IMR-90 (cell line): ENCODE measurements at regions not wholly inside any gene's neighbourhood (a gene's known extent, or its start where the extent isn't known, plus 50 kb on each side); places are given as distances from the start of the nearest gene placed in this dataset.
A peak's percentile ranks its signal among the peaks of the same experiment; 100 is the strongest.

Source experiments
- ATAC-seq: fragments of 200-7000 bp; cut with Tn5 transposase; 2 replicates; pipeline ENCODE4 v1.9.1; 2020; ENCODE audit warnings: low read depth, mild to moderate bottlenecking, moderate library complexity
- BruUV-seq: library from RNA; stranded (reverse); fragments of 400-500 nt; replicated peaks from 2 replicates; lab custom pipeline; 2021; lab: Mats Ljungman, UMichigan
- CTCF ChIA-PET: fragments of 300-600 bp; formaldehyde crosslinking; extraction: SDS; loops from one replicate; lab custom pipeline; 2021; ENCODE audit warnings: antibody characterized with exemption; lab: Yijun Ruan, JAX
- POLR2A ChIA-PET: fragments of 300-600 bp; sonication (Branson Sonifier 250); formaldehyde crosslinking; loops from one replicate; lab custom pipeline; 2022; ENCODE audit warnings: antibody characterized with exemption; ENCODE audit not compliant: unreplicated experiment; lab: Charles Lee
- DNase-seq: peaks from one replicate; pipeline ENCODE4 v3.0.0; 2013
- H2AFZ ChIP-seq: replicated peaks from 2 replicates; pipeline ENCODE3; 2013; ENCODE audit warnings: low read length, mild to moderate bottlenecking; ENCODE audit not compliant: poor library complexity
- H2AK5ac ChIP-seq: 2 replicates; pipeline ENCODE4 v1.6.1; 2013; ENCODE audit warnings: low read depth, low read length, inconsistent platforms
- H2AK9ac ChIP-seq: replicated peaks from 2 replicates; pipeline ENCODE3; 2013; ENCODE audit warnings: mild to moderate bottlenecking, low read depth, low read length, moderate library complexity; ENCODE audit not compliant: poor library complexity
- H2BK120ac ChIP-seq: 2 replicates; pipeline ENCODE4 v1.6.1; 2013; ENCODE audit warnings: low read depth, low read length, inconsistent platforms
- H2BK15ac ChIP-seq: 3 replicates; pipeline ENCODE4 v1.6.1; 2013; ENCODE audit warnings: low read depth, low read length, inconsistent platforms
- H2BK20ac ChIP-seq: 2 replicates; pipeline ENCODE4 v1.6.1; 2013; ENCODE audit warnings: low read depth, mild to moderate bottlenecking, inconsistent platforms, low read length, moderate library complexity
- H2BK5ac ChIP-seq: 2 replicates; pipeline ENCODE4 v1.6.1; 2013; ENCODE audit warnings: mild to moderate bottlenecking, low read depth, low read length, inconsistent platforms; ENCODE audit not compliant: poor library complexity, severe bottlenecking
- H3K14ac ChIP-seq: replicated peaks from 2 replicates; pipeline ENCODE4 v1.6.1; 2013; ENCODE audit warnings: low read depth, low read length, inconsistent platforms
- H3K18ac ChIP-seq: 2 replicates; pipeline ENCODE4 v1.6.1; 2013; ENCODE audit warnings: low read depth, low read length, control low read depth
- H3K23ac ChIP-seq: 2 replicates; pipeline ENCODE4 v1.6.1; 2013; ENCODE audit warnings: low read depth, low read length, inconsistent platforms
- H3K27ac ChIP-seq: 2 replicates; pipeline ENCODE4 v1.5.1; 2013; ENCODE audit warnings: mild to moderate bottlenecking, control low read depth, low read length; ENCODE audit not compliant: insufficient read depth
- H3K27me3 ChIP-seq: 2 replicates; pipeline ENCODE4 v1.6.1; 2013; ENCODE audit warnings: low read length; ENCODE audit not compliant: control insufficient read depth, insufficient read depth
- H3K36me3 ChIP-seq: 2 replicates; pipeline ENCODE4 v1.6.1; 2013; ENCODE audit warnings: low read length, mixed read lengths; ENCODE audit not compliant: control insufficient read depth, insufficient read depth
- H3K4ac ChIP-seq: 2 replicates; pipeline ENCODE4 v1.6.1; 2013; ENCODE audit warnings: low read depth, low read length, inconsistent platforms
- H3K4me1 ChIP-seq: 2 replicates; pipeline ENCODE4 v1.6.1; 2013; ENCODE audit warnings: low read length, mixed read lengths; ENCODE audit not compliant: control insufficient read depth, insufficient read depth
- H3K4me2 ChIP-seq: 2 replicates; pipeline ENCODE4 v1.6.1; 2013; ENCODE audit warnings: low read depth, mild to moderate bottlenecking, control low read depth, low read length, moderate library complexity
- H3K4me3 ChIP-seq: 2 replicates; pipeline ENCODE4 v1.5.1; 2013; ENCODE audit warnings: low read depth, mild to moderate bottlenecking, control low read depth, low read length, moderate library complexity; ENCODE audit not compliant: insufficient read depth
- H3K56ac ChIP-seq: 2 replicates; pipeline ENCODE4 v1.6.1; 2013; ENCODE audit warnings: low read length, inconsistent platforms; ENCODE audit not compliant: insufficient read depth; ENCODE audit errors: extremely low read depth
- H3K79me1 ChIP-seq, 2 experiments: 2 replicates each; pipeline ENCODE4 v1.6.1; 2013; ENCODE audit warnings: low read length in 2 of 2, inconsistent platforms in 1 of 2, low read depth in 1 of 2
- H3K9ac ChIP-seq: 2 replicates; pipeline ENCODE4 v1.6.1; 2013; ENCODE audit warnings: low read depth, low read length, control low read depth
- H3K9me1 ChIP-seq: 2 replicates; pipeline ENCODE4 v1.6.1; 2013; ENCODE audit warnings: low read length, inconsistent platforms; ENCODE audit not compliant: insufficient read depth
- H3K9me3 ChIP-seq: 2 replicates; pipeline ENCODE4 v1.6.1; 2013; ENCODE audit warnings: low read length; ENCODE audit not compliant: control insufficient read depth, insufficient read depth
- H4K20me1 ChIP-seq: 2 replicates; pipeline ENCODE4 v1.6.1; 2013; ENCODE audit warnings: low read length, inconsistent platforms; ENCODE audit not compliant: insufficient read depth
- H4K5ac ChIP-seq: 2 replicates; pipeline ENCODE4 v1.6.1; 2013; ENCODE audit warnings: mild to moderate bottlenecking, low read depth, low read length, control low read depth
- H4K8ac ChIP-seq, 2 experiments: 2 replicates each; pipeline ENCODE4 v1.6.1; 2013; ENCODE audit warnings: low read depth in 2 of 2, low read length in 2 of 2, control low read depth in 1 of 2, inconsistent platforms in 1 of 2
- H4K91ac ChIP-seq: 2 replicates; pipeline ENCODE4 v1.6.1; 2013; ENCODE audit warnings: low read depth, low read length, inconsistent platforms; ENCODE audit not compliant: insufficient read depth
- CEBPB ChIP-seq: IDR thresholded peaks from 2 replicates; pipeline ENCODE4 v1.6.1; 2012; ENCODE audit warnings: low read depth, low read length, improper control_type of control experiment
- CTCF ChIP-seq: conservative IDR thresholded peaks from 2 replicates; pipeline ENCODE4 v1.5.1; 2012; ENCODE audit warnings: mild to moderate bottlenecking, low read depth, low read length, improper control_type of control experiment
- MXI1 ChIP-seq: IDR thresholded peaks from 2 replicates; pipeline ENCODE4 v1.6.1; 2012; ENCODE audit warnings: low read depth, mild to moderate bottlenecking, low read length, moderate library complexity, borderline replicate concordance
- USF2 ChIP-seq: fragments of 150-350 bp; IDR thresholded peaks from 2 replicates; pipeline ENCODE4 v1.6.1; 2017; ENCODE audit warnings: mild to moderate bottlenecking, antibody characterized with exemption, low read length, low read depth
- WGBS, 2 experiments: methylation state at CpG; one replicate each; pipeline versions ENCODE4 v1.1.5 to v1.1.7; 2013; ENCODE audit warnings: missing lambda C conversion rate in 2 of 2; ENCODE audit not compliant: insufficient read length in 1 of 2; ENCODE audit errors: extremely low coverage in 2 of 2; 5-methylcytosine and 5-hydroxymethylcytosine counted together
- dilution Hi-C: fragments of 300-500 bp; cut with HindIII; formaldehyde crosslinking; loops from one replicate; pipeline ENCODE4 v1.14.3; 2018; ENCODE audit warnings: low sequenced_read_pairs; ENCODE audit not compliant: unreplicated experiment
- in situ Hi-C: fragments of 300-500 bp; cut with MboI; formaldehyde crosslinking; loops from 3 replicates; pipeline ENCODE4 v1.14.3; 2019; ENCODE audit warnings: low sequenced_read_pairs, inconsistent platforms, mixed read lengths
- intact Hi-C: fragments of 100-400 bp; cut with micrococcal nuclease; formaldehyde crosslinking; loops from 2 replicates; pipeline ENCODE4 v1.10.0; 2022

DNA sequence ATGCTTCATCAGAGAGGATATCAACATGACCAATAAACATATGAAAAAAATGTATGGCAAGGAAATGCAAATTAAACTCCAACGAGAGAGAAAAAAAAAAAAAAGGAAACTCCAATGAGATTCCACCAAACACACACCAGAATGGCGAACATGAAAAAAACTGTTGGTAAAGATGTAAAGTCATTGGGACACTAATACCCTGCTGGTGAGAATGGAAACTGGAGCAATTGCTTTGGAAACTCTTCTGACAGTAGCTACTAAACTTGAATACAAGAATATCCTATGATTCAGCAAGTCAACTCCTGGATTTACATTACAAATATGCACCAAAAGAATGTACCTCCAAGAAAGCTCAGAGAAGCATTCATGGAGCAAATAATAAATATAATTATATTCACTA, 260.7 kb upstream of the ECI2 start:
- H3K9me1 ChIP-seq, result no peaks in the 10 kb centered on the region
- H4K5ac ChIP-seq, result no peak overlapping the region
- no peak overlapping the region for H4K91ac ChIP-seq
- no peak overlapping the region for H3K9ac ChIP-seq
- H2AFZ ChIP-seq, result no peak overlapping the region
- no peak overlapping the region for H2AK5ac ChIP-seq
- no peak overlapping the region for H3K56ac ChIP-seq
- no peak for TF ChIP-seq MXI1
- TF ChIP-seq USF2, result no peak
- TF ChIP-seq CEBPB, result no peak
- 0 out of 2 replicates have a peak, but pooled peaks have one; percentile 8 for TF ChIP-seq CTCF
- BruUV-seq, result no TSS peak
- CTCF ChIA-PET, result interaction anchor here (0.7 to 1.8 kb wide), 4 partner anchors 8 to 123 kb away, joined by 3 to 6 read pairs (median 3); no protein-coding TSS in a partner anchor
- ATAC-seq (no peak), DNase-seq (peak; percentile 35)
- no peak overlapping the region for H3K4me3 ChIP-seq
- H3K36me3 ChIP-seq, result no peaks in the 10 kb centered on the region
- H4K8ac ChIP-seq, result no peak overlapping the region
- no peak overlapping the region for H2AK9ac ChIP-seq
- no peak overlapping the region for H2BK15ac ChIP-seq
- peaks cover 8% of the 10 kb centered on the region; the same call in 1 of the 2 replicates for H3K4me1 ChIP-seq
- POLR2A ChIA-PET, result no interaction called here
- H2BK20ac ChIP-seq, result no peak overlapping the region
- no CpG with 5 or more reads among the region's 2 CpGs for WGBS, 2 experiments
- H3K79me1 ChIP-seq, result no peaks in the 10 kb centered on the region
- H3K27ac ChIP-seq, result no peak overlapping the region
- no peaks in the 10 kb centered on the region for H4K20me1 ChIP-seq
- dilution Hi-C loops, result no loop called here
- H3K4ac ChIP-seq, result no peak overlapping the region
- intact Hi-C loops, result no loop called here
- no peak overlapping the region for H3K14ac ChIP-seq
- H2BK120ac ChIP-seq, result no peak overlapping the region
- H3K27me3 ChIP-seq, result no peaks in the 10 kb centered on the region
- no peaks in the 10 kb centered on the region for H3K9me3 ChIP-seq
- no peak overlapping the region for H3K23ac ChIP-seq
- H2BK5ac ChIP-seq, result no peak overlapping the region
- H3K18ac ChIP-seq, result no peak overlapping the region
- no peak overlapping the region for H3K4me2 ChIP-seq
- in situ Hi-C loops, result no loop called here
